Hematopoietic multipotent progenitor cell (in vitro differentiated cells): ENCODE measurements at regions not wholly inside any gene's neighbourhood (a gene's known extent, or its start where the extent isn't known, plus 50 kb on each side); places are given as distances from the start of the nearest gene placed in this dataset.

Source experiments
- DNase-seq, 3 donors: peaks; one replicate each; pipeline ENCODE4 v3.0.0-alpha.2; 2011 to 2015; ENCODE audit warnings: low read depth in 2 of 3, low spot score in 2 of 3

- no peak for DNase-seq
Measured at GRCh38 chr12:90428881-90429280, 526.1 kb downstream of the CCER1 start.

- DNase-seq, result no peak
Measured at GRCh38 chr12:90428465-90428864, 526.5 kb downstream of the CCER1 start.

DNA sequence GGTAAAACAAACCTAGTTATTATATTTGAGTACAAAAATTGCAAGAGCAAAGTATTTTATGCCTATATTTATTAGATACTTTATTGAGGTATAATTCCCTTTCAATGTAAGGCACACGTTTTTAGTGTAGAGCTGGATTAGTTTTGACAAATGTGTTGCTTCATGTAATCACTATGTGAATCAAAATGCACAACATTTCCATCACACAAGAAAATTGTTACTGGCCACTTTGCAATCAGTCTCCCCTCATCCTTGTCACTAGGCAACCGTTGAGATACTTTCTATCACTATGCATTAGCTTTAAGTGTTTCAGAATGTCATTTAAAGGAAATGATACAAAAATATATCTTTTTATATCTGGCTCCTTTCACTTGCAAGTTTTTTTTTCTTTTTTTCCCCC, 531.0 kb downstream of the CCER1 start:
- no peak for DNase-seq

DNA sequence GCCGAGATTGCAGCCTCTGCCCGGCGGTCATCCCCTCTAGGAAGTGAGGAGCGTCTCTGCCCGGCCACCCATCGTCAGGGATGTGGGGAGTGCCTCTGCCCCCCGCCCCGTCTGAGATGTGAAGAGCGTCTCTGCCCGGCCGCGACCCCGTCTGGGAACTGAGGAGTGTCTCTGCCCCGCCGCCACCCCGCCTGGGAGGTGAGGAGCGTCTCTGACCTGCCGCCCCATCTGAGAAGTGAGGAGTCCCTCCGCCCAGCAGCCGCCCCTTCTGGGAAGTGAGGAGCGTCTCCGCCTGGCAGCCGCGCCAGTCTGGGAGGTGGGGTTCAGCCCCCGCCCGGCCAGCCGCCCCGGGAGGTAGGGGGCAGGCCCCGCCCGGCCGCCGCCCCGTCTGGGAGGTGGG, 544.0 kb downstream of the CCER1 start:
- DNase-seq, result no peak

DNA sequence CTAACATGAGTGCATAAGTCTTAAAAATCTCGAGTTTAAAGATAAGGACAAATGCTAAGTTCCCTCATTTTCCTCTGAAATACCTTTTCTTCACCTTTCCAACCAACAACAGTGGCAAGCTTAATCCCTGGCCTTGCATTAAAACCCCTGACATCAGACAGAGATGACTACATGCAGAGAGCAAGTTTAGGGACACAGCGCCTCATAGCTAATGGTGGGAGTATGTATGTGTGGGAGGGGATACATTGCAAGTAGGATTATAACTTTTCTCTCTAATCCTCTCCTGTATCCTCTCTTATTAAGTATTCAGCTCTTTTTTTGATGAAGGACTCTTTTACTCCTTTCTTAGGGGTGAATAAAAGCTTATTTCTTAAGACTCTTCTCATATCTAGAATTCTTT, 547.1 kb downstream of the CCER1 start:
- no peak for DNase-seq

DNA sequence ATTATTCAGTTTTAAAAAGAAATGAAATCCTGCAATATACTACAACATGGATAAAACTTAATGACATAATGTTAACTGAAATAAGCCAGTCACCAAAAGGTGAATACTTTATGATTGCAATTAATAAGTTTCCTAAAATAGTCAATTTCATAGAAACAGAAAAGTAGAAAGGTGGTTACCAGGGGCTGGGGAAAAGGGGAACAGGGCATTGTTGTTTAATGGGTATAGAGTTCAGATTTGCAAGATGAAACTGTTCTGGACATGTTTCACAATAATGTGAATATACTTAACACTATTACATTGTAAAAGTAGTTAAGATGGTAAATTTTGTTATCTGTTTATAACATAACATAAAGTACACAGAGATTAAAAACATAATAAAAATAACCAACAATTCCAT, 550.9 kb downstream of the CCER1 start:
- DNase-seq, result no peak

DNA sequence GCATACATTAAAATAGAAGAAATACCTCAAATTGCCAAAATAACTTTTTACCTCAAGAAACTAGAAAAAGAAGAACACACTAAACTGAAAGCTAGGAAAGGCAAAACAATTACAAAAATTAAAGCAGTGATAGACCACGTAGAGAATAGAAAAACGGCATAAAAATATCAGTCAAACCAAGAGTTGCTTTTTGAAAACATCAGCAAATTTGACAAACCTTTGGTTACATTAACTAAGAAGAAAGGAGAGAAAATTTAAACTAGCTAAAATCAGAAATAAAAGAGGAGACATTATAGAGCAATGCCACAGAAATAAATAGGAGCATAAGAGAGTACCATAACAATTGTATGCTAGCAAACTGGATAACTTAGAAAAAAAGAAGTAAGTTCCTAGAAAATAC, 553.8 kb downstream of the CCER1 start:
- no peak for DNase-seq

DNA sequence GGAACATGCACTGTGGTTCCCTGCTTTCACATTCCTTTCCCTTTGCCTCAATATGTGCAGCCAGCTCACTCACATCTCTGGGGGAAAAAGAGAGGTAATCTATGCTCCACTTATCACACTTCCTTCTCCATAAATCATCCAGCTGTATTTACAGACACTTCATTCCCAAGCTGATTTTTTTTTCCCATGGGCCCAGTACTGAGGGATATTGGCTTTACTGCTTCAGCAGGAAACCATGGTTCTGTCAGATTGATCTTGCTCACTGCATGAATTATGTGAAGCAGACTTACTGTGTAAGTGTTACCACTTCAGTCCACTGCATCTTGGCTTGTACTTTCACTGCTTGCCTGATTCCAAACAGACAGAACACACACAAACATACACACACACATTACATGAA, 555.6 kb downstream of the CCER1 start:
- DNase-seq, result no peak

DNA sequence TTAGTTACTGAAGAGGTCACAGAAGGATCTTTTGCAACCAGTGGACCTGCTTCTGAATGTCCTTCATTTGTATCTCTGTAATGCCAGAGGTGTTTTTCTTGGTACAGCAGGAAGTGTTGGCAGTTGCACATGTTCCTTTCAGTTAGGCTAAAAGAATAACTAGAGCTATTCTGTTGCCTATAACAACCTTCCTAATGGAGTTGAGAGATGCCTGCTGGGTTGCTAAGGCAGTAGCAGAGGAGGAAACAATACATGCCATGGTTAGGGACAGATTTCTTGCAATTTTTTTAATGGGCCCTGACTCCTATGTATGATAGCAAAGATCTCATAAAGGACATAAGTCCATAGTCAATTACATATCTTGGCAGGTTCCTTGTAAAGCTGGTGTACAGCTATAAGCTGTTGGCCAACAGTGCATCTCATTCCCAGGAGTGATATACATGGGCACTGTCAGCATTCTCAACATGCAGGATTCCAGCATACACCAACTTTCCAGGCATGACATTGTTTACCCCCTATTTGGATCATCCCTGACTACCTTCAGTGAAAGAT, 556.6 kb downstream of the CCER1 start:
- no peak for DNase-seq

DNA sequence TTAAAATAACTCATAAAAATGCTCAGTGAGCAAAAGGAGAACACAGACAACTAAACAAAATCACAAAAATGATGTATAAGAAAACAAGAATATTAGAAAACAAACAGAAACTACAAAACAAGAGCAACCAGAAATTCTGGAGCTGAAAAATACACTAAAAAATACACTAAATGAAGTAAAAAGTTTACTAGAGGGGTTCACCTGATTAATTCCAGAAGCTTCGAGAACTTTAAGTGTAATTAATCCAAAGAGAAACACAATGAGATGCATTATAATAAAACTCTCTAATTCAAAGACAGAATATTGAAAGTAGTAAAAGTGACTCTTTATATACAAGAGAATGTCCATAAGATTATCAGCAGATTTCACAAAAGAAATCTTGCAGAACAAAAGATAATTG, 558.4 kb downstream of the CCER1 start:
- no peak for DNase-seq

DNA sequence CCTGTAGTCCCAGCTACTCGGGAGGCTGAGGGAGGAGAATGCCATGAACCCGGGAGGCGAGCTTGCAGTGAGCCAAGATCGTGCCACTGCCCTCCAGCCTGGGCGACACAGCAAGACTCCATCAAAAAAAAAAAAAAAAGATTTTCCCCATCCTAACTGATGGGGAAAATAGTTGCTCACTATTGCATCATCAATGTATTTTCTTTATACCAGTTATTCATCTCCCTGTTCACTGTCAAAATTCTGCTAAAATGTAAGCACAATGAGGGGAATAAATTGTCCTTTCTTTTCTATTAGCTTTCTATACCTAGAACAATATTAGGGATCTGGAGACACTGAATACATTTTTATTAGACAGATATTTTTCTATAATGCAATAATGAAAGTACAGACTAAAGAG, 561.3 kb downstream of the CCER1 start:
- DNase-seq, result no peak

GRCh38 chr12:90393089-90393488, 561.9 kb downstream of the CCER1 start:
- DNase-seq, result no peak

- DNase-seq, result no peak
Measured at GRCh38 chr12:90390947-90391346, 564.0 kb downstream of the CCER1 start.

DNA sequence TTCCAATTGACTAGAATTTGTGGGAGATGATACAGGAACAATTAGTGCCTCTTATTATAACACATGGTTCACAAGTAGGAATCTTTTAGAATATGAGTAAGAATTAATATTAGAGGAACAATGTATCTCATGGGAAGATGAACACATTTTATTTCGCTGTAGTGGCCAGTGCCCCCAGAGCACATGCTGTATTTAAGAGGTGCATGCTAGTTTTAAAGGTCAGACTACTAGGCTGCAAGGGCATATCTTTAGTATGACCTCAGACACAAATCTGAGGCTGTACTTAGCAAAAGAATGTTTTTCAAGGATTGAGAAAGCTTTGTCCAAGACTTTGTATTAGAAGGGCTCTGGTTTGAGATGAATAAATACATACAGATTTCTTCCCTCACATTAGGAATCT, 586.9 kb downstream of the CCER1 start:
- no peak for DNase-seq

GRCh38 chr12:90366286-90366685, 588.7 kb downstream of the CCER1 start:
- DNase-seq, result no peak

GRCh38 chr12:90360300-90360699, 594.7 kb downstream of the CCER1 start:
- DNase-seq, result no peak

DNA sequence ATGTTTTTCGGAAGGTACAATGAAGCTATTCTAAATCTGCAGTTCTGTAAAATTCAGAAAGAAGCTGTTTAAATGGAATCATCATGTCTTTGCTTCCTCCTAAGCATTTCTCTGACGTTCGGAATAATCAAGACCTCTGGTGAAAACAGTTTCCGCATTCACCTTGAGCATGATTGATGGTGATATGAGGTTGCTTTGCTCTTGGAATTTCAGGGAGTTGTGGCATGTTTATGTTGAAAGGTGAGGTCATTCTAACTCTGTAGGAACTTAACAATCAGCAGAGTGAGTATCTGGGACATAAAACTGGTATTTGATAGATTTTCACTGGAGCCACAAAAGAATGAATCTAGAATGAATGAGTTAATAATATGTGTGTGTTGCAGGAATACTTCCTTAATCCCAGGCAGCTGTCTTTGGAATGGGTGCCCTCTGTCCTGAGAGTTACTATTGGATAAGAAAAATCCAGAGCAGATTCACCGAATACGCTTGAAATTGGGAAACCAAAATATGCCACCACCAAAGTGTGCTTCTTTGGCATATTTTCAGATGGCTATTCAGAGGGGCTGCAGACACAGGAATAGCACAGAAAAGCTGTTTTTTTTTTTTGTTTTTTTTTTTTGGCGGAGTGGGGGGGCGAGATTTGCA, 599.1 kb downstream of the CCER1 start:
- no peak for DNase-seq

GRCh38 chr12:90343966-90344365, 611.0 kb downstream of the CCER1 start:
- DNase-seq, result no peak

- no peak for DNase-seq
Measured at GRCh38 chr12:90342081-90342480, 612.9 kb downstream of the CCER1 start.

DNA sequence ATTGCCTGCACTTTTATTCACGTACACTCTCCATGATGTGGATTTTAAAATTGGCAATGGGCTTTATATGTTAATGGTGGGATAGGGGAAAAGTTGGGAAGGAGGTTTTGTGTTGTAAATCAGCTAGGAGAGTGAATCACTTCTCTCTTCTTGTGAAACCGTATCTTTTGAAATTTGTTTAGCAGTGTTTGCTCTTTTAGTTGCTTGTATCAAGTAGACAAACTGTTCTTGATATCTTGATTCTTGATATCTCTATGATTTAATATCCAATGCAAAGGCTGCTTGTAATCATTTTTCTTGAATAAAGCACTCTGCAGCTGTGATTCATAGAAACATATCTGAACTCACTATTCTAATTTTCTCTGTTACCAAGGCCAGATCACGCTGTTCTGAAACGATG, 615.1 kb downstream of the CCER1 start:
- no peak for DNase-seq

DNA sequence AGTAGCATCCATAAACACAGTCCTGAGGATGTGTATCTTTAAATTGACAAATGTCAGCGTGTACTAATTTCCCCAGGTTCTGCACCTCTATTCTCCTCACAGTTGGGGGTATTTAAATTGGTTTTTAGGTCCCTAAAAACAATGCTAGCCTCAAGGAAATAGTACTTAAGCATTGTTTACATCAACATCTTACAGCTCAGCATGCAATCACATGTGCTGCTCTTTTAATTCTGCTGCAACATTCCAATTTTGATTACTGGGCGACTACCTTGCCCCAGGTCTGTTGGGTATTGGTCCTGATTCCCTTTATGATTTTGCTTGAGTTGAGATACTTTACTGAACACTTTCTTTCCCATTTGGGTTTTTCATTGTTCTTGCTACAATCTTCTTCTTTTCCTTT, 616.6 kb downstream of the CCER1 start:
- DNase-seq, result no peak

DNA sequence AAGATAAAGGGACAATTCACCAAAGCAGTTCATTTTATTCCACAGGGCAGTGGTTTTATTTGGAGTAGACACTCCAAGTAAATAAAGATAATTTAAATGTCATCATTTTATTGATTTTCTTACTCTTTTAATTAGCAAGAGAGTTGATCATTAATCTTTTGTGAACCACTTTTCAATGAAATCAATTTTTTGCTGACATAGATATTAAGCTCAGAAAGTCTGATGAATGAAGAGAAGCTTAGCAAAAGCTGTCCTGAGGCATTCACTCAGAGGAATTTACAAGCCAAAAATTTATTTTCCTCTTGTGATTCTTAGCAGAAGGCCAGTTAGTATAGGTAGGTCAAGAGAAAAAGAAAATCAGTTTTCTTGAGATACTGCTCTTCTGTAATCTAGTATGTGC, 618.0 kb downstream of the CCER1 start:
- DNase-seq, result no peak

GRCh38 chr12:90335566-90335965, 619.4 kb downstream of the CCER1 start:
- peak in 1 of 3 donors; percentile 14 for DNase-seq
